DMS53 treated with DMSO at 0.1 percent for 48 hours (cell line): ENCODE measurements at regions not wholly inside any gene's neighbourhood (a gene's known extent, or its start where the extent isn't known, plus 50 kb on each side); places are given as distances from the start of the nearest gene placed in this dataset.

ENCODE experiments used
- DNase-seq: peaks from one replicate; lab custom pipeline; 2025; ENCODE audit not compliant: unreplicated experiment; lab: John Stamatoyannopoulos, UW

- DNase-seq = no peak
These were observed 196.3 kb upstream of the TMTC4 start for GRCh38 chr13:100870898-100871297.

- DNase-seq = no peak
These were observed 186.3 kb upstream of the TMTC4 start for GRCh38 chr13:100860866-100861265.

- DNase-seq = no peak
These were observed 185.3 kb upstream of the TMTC4 start for GRCh38 chr13:100859861-100860260.

GRCh38 chr13:100855151-100855550 is 180.6 kb upstream of the TMTC4 start:
- DNase-seq = no peak

- no peak for DNase-seq
These were observed 179.4 kb upstream of the TMTC4 start for GRCh38 chr13:100854006-100854405.

- no peak for DNase-seq
These were observed 178.8 kb upstream of the TMTC4 start for GRCh38 chr13:100853434-100853833.

- DNase-seq = no peak
These were observed 177.6 kb upstream of the TMTC4 start for GRCh38 chr13:100852146-100852545.

- DNase-seq = no peak
These were observed 173.7 kb upstream of the TMTC4 start for GRCh38 chr13:100848304-100848703.

GRCh38 chr13:100845128-100845757 is 170.6 kb upstream of the TMTC4 start:
- DNase-seq = no peak

GRCh38 chr13:100842136-100842535 is 167.5 kb upstream of the TMTC4 start:
- DNase-seq = no peak

- DNase-seq = no peak
These were observed 163.8 kb upstream of the TMTC4 start for GRCh38 chr13:100838387-100838786.

- no peak for DNase-seq
These were observed 163.0 kb upstream of the TMTC4 start for GRCh38 chr13:100837631-100838030.

GRCh38 chr13:100836711-100837110 is 162.1 kb upstream of the TMTC4 start:
- DNase-seq = no peak

- DNase-seq = no peak
These were observed 161.1 kb upstream of the TMTC4 start for GRCh38 chr13:100835695-100836094.

GRCh38 chr13:100833427-100833826 is 158.8 kb upstream of the TMTC4 start:
- no peak for DNase-seq

GRCh38 chr13:100828226-100828625 is 153.6 kb upstream of the TMTC4 start:
- DNase-seq = no peak

GRCh38 chr13:100827489-100828176 is 153.0 kb upstream of the TMTC4 start:
- no peak for DNase-seq

- DNase-seq = no peak
These were observed 151.8 kb upstream of the TMTC4 start for GRCh38 chr13:100826441-100826840.

- no peak for DNase-seq
These were observed 151.0 kb upstream of the TMTC4 start for GRCh38 chr13:100825557-100825956.

- DNase-seq = no peak
These were observed 149.8 kb upstream of the TMTC4 start for GRCh38 chr13:100824366-100824765.

- no peak for DNase-seq
These were observed 148.9 kb upstream of the TMTC4 start for GRCh38 chr13:100823448-100823847.

- no peak for DNase-seq
These were observed 148.4 kb upstream of the TMTC4 start for GRCh38 chr13:100822871-100823443.

- DNase-seq = no peak
These were observed 144.1 kb upstream of the TMTC4 start for GRCh38 chr13:100818711-100819110.
